ENCODE measurements at regions not wholly inside any gene's neighbourhood (a gene's known extent, or its start where the extent isn't known, plus 50 kb on each side); places are given as distances from the start of the nearest gene placed in this dataset.

- no peak for TF ChIP-seq REST (IDR thresholded peaks at IDR 0.05; ENCODE audit: low read depth)
These were observed 1089.8 kb downstream of the PCDH18 start for GRCh38 chr4:136442447-136442846.

GRCh38 chr4:136441629-136442282 lies 1090.5 kb downstream of the PCDH18 start:
- TF ChIP-seq ZBTB7A (IDR thresholded peaks at IDR 0.05; ENCODE audit: low read depth) (no peak), NFIC (IDR thresholded peaks at IDR 0.05) (no peak)

- TF ChIP-seq FOXM1 (IDR thresholded peaks at IDR 0.05; ENCODE audit: borderline replicate concordance, low read depth) = no peak
- TF ChIP-seq TCF12 (IDR thresholded peaks at IDR 0.05; ENCODE audit: low read depth) = no peak
- TF ChIP-seq ZBTB7A (IDR thresholded peaks at IDR 0.05; ENCODE audit: low read depth) = no peak
- no peak for TF ChIP-seq CEBPB (IDR thresholded peaks at IDR 0.05)
- TF ChIP-seq EGR1 (IDR thresholded peaks at IDR 0.05) = no peak
- TF ChIP-seq RAD21 (IDR thresholded peaks at IDR 0.05; ENCODE audit: low read depth) = no peak
- TF ChIP-seq NFIC (IDR thresholded peaks at IDR 0.05) = no peak
- no peak for TF ChIP-seq TAF1 (IDR thresholded peaks at IDR 0.05; ENCODE audit: low read depth)
- TF ChIP-seq REST (IDR thresholded peaks at IDR 0.05; ENCODE audit: low read depth) = no peak
These were observed 1093.6 kb downstream of the PCDH18 start for GRCh38 chr4:136438645-136439044.

- TF ChIP-seq TAF1 (IDR thresholded peaks at IDR 0.05; ENCODE audit: low read depth) = no peak
- no peak for TF ChIP-seq REST (IDR thresholded peaks at IDR 0.05; ENCODE audit: low read depth)
- TF ChIP-seq MAX (IDR thresholded peaks at IDR 0.05) = no peak
- TF ChIP-seq TEAD4 (IDR thresholded peaks at IDR 0.05) = no peak
- no peak for TF ChIP-seq YY1 (IDR thresholded peaks at IDR 0.05; ENCODE audit: low read depth)
- no peak for TF ChIP-seq RAD21 (IDR thresholded peaks at IDR 0.05; ENCODE audit: low read depth)
- TF ChIP-seq CREB1 (IDR thresholded peaks at IDR 0.05; ENCODE audit: low read depth) = no peak
- TF ChIP-seq ZBTB7A (IDR thresholded peaks at IDR 0.05; ENCODE audit: low read depth) = no peak
- no peak for TF ChIP-seq CEBPB (IDR thresholded peaks at IDR 0.05)
- no peak for TF ChIP-seq NFIC (IDR thresholded peaks at IDR 0.05)
- TF ChIP-seq FOXM1 (IDR thresholded peaks at IDR 0.05; ENCODE audit: borderline replicate concordance, low read depth) = no peak
- no peak for TF ChIP-seq USF1 (IDR thresholded peaks at IDR 0.05)
- no peak for TF ChIP-seq EGR1 (IDR thresholded peaks at IDR 0.05)
- TF ChIP-seq EP300 (IDR thresholded peaks at IDR 0.05; ENCODE audit: borderline replicate concordance) = no peak
- no peak for TF ChIP-seq TCF12 (IDR thresholded peaks at IDR 0.05; ENCODE audit: low read depth)
These were observed 1108.2 kb downstream of the PCDH18 start for GRCh38 chr4:136424052-136424451.

GRCh38 chr4:136414981-136415380 lies 1117.3 kb downstream of the PCDH18 start:
- TF ChIP-seq TCF12 (IDR thresholded peaks at IDR 0.05; ENCODE audit: low read depth) = no peak
- TF ChIP-seq CEBPB (IDR thresholded peaks at IDR 0.05) = no peak
- no peak for TF ChIP-seq YY1 (IDR thresholded peaks at IDR 0.05; ENCODE audit: low read depth)
- TF ChIP-seq TAF1 (IDR thresholded peaks at IDR 0.05; ENCODE audit: low read depth) = no peak
- no peak for TF ChIP-seq USF1 (IDR thresholded peaks at IDR 0.05)
- TF ChIP-seq NFIC (IDR thresholded peaks at IDR 0.05) = no peak
- no peak for TF ChIP-seq EGR1 (IDR thresholded peaks at IDR 0.05)
- no peak for TF ChIP-seq MAX (IDR thresholded peaks at IDR 0.05)
- no peak for TF ChIP-seq REST (IDR thresholded peaks at IDR 0.05; ENCODE audit: low read depth)

Data from Ishikawa (cell line).